IPS-NIHi7 (cell line): ENCODE measurements at regions not wholly inside any gene's neighbourhood (a gene's known extent, or its start where the extent isn't known, plus 50 kb on each side); places are given as distances from the start of the nearest gene placed in this dataset.
"Not testable (repeated sequence)": the region's sequence is repeated elsewhere in the genome, so short reads cannot be mapped to it uniquely, and the experiment has no call there.

ENCODE experiments used
- DNase-seq: peaks from one replicate; pipeline ENCODE4 v3.0.0; 2012; ENCODE audit warnings: mixed read lengths; ENCODE audit errors: extremely low spot score

DNA sequence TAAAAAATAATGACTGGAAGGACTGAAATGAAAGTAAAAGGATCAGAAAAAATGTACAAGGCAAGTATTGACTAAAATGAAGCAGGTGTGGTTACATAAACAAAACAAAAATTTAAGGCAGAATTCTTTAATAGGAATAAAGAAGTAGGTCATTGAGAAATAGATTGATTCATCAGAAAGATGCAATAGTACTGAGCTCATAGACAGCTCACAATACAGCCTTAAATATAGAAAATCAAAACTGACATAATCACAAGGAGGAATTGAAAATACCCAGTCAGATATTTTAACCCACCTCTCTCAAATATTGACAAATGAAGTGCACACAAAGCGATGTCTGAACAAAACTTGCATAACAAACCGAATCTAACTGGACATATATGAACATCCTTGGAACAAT lies 366.8 kb upstream of the DPYD start:
- DNase-seq: no peak

DNA sequence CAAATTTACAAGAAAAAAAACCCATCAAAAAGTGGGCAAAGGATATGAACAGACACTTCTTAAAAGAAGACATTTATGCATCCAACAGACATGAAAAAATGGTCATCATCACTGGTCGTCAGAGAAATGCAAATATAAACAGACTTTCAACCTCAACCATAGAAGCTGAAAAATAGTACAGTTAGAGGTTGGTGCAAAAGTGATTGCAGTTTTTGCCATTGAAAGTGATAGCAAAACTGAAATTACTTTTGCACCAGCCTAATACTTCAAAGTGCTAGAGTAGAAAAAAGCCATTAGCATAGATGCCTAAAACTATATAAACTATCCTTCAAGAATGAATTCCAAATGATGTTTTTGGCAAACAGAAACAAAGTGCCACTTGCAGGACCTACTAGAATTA lies 365.8 kb upstream of the DPYD start:
- DNase-seq: no peak

DNA sequence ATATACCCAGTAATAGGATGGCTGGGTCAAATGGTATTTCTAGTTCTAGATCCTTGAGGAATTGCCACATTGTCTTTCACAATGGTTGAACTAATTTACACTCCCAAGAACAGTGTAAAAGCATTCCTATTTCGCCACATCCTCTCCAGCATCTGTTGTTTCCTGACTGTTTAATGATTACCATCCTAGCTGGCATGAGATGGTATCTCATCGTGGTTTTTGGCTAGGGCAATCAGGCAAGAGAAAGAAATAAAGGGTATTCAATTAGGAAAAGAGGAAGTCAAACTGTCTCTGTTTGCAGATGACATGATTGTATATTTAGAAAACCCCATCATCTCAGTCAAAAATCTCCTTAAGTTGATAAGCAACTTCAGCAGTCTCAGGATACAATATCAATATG lies 364.5 kb upstream of the DPYD start:
- DNase-seq: not testable (repeated sequence)

- DNase-seq: no peak
Measured at GRCh38 chr1:98280049-98280448, 359.2 kb upstream of the DPYD start.

DNA sequence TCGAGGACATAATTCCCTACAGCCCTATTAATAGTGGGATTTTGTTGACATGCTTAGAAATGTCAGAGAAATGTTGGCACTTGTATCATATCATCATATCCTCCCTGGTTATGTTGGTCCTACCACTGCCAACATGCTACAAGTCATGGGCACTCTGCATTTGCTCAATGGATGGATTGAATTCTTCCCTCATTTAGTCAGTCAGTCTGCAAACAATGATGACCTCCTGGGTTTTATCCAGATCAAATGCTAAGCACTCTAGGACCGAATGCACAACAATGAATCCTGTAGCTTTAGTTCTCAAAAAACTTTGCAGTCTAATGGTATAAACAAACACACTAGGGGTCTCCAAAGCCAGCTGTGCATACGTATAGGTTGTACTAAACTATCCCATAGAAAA lies 357.2 kb upstream of the DPYD start:
- DNase-seq: no peak

- no peak for DNase-seq
Measured at GRCh38 chr1:98277118-98277517, 356.3 kb upstream of the DPYD start.

- DNase-seq: no peak
Measured at GRCh38 chr1:98276514-98276913, 355.7 kb upstream of the DPYD start.

DNA sequence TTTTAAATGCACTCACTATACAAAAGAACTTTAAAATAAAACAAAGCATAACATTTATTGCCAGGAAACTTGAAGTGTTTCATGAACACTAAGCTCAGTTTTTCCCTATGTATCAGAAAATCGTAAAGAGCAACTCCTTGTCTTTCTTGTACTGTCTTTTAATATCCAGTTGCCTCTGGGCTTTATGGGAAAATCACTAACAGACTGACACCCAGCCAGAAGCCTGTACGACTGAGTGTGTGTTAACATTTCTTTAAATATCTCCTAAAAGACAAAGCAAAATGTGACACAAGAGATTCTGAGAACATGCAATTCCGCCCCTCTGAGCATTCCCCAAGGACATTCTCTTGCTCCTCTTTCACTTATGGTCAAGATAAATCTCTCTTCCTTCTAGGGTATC lies 347.5 kb upstream of the DPYD start:
- DNase-seq: no peak

DNA sequence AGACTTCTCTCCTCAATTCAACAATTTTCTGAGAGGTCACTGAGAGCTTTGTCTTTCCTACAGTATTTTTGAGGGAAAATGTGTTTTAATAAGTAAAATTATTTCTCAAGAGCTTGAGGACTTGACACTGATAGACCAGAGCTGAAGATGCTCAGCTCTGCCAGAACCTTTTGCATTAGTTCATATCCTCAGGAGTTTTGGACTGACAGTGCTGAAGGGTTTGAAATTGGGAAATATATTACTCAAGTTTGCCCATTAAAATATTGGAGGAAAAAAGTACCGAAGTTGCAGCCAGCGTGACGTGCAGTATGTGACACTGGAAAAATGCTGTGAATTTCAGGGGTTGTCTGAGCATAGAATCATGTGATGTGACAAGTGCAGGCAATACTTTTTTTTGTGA lies 346.6 kb upstream of the DPYD start:
- DNase-seq: no peak

- DNase-seq: no peak
Measured at GRCh38 chr1:98264727-98265126, 343.9 kb upstream of the DPYD start.

DNA sequence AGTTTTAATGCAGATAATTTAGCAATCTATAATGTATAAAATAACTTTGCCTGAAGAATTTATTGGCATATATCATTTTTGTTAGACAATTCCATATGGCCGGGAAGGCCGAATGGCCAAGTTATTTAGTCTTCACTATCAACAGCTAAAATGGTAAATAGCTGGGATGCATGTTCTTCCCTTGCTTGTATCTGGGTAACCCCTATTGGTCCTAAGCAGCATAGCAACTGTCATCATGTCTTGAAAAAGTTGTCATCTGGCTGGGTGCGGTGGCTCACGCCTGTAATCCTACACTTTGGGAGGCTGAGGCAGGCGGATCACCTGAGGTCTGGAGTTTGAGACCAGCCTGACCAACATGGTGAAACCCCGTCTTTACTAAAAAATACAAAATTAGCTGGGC lies 340.0 kb upstream of the DPYD start:
- DNase-seq: peak; percentile 16

DNA sequence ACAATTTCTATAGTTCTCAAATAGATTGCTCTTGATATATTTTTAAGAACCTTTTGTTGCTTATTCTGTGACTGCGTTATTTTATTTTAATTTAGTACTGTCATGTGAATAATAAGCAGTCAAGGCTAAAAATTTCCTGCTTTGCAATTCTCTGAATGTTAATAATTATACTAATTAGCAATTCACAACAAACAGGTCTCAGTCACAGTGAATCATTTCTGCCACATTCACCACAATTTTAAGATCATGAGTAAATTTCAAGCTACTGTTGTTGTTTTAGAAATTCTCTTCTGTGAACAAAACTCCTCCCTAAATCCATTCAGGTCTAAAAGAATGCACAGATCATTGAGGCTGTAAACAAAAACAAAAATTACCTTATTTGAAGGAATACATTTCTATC lies 339.6 kb upstream of the DPYD start:
- DNase-seq: no peak

- DNase-seq: no peak
Measured at GRCh38 chr1:98256700-98257099, 335.9 kb upstream of the DPYD start.

DNA sequence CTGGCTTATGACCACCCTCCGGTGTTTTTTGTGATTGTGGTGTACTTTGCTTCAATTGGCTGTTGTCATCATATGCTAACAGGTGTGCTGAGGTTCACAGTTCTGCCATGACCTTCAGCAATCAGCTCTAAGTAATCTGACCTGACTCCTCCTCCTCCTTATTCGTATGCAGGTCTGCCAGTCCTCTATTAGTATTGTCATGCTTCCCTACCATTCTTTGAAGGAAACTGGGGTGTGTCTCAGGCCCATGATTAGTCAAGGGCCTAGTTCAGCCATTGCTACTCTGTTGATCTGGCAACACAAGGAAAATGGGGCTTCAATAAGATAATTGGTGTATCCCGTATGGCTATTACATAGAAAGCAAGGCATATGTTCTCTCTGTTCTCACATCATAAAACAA lies 332.3 kb upstream of the DPYD start:
- peak; percentile 16 for DNase-seq

DNA sequence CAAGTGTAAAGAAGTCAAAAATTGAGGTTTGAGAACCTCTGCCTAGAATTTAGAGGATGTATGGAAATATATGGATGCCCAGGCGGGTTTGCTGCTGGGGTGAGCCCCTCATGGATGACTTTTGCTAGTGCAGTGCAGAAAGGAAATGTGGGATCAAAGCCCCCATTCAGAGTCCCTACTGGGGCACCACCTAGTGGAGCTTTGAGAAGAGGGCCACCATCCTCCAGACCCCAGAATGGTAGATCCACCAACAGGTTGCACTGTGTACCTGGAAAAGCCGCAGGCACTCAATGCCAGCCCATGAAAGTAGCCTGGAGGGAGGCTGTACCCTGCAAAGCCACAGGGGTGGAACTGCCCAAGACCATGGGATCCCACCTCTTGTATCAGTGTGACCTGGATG lies 330.7 kb upstream of the DPYD start:
- DNase-seq: no peak

GRCh38 chr1:98232678-98233077 lies 311.8 kb upstream of the DPYD start:
- no peak for DNase-seq

- no peak for DNase-seq
Measured at GRCh38 chr1:98222706-98223105, 301.9 kb upstream of the DPYD start.

DNA sequence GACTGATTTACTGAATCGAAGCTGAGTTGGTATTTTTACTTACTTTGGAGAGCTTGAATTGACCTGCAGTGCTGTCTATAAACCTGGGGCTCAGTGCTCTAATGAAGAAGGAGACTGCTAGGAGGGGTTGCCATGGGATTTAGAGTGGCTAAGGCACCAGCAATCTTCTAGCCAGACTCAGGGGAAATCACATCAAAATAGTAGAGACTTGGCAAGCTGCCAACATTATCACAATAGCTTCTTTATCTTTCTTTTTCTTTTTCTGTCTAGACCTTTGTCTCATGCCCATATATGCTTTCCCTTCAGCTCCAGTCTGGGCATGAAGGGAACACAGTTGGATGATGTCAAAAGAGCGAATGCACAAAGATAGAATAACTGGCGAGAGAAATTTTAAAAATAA lies 301.1 kb upstream of the DPYD start:
- no peak for DNase-seq

GRCh38 chr1:98217601-98218000 lies 296.8 kb upstream of the DPYD start:
- DNase-seq: no peak

GRCh38 chr1:98216304-98216703 lies 295.5 kb upstream of the DPYD start:
- no peak for DNase-seq

DNA sequence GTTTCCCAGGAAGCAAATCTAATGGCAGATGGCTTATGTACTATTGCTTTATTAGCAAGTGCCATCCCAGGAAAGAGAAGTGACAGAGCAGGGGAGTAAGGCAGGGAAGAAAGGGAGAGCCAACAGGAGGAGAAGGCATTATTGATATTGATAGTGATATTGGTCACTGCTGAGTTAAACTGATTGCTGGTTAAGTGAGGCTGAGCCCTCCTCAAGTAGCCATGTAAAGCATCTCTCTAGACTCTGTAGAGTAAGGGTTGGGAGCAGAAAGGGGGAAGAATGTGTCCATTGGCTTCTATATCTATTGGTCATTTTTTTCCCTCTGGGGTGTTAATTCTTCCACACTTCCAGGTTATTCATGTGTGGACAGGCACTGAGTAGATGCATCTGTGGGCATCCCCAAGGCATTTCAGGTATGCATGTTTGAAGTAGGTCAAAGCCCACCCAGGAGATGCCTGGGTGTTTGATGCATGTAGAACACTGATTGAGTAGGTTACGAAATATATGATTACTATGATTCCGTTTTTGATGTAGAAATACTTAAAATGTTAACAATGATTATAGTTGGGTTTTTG lies 290.5 kb upstream of the DPYD start:
- no peak for DNase-seq

DNA sequence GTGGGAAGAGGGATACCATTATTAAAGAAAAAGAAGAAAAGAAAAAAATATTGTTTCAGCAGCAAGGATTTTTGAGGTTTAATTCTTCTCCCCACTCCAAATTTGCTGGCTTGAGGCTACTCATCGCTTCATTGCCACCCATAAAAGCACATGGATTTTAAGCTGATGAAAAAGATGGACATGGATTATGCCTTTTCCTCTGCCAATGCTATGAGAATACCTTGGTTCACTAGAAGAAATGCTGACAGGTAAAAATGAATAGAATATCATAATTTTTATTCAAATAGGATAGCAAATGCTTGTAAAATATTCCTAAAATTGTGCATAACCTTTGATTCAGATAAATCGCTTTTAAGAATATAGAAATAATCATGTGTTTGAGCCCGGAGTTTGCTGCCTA lies 289.7 kb upstream of the DPYD start:
- no peak for DNase-seq

GRCh38 chr1:98210064-98210463 lies 289.2 kb upstream of the DPYD start:
- DNase-seq: peak; percentile 10

- peak; percentile 21 for DNase-seq
Measured at GRCh38 chr1:98205291-98206017, 284.6 kb upstream of the DPYD start.
